Fibroblast of mammary gland (primary cell): ENCODE measurements at regions not wholly inside any gene's neighbourhood (a gene's known extent, or its start where the extent isn't known, plus 50 kb on each side); places are given as distances from the start of the nearest gene placed in this dataset.
A peak's percentile ranks its signal among the peaks of the same experiment; 100 is the strongest.
"Not testable (repeated sequence)": the region's sequence is repeated elsewhere in the genome, so short reads cannot be mapped to it uniquely, and the experiment has no call there.

Source experiments
- DNase-seq: peaks from one replicate; pipeline ENCODE4 v3.0.0-alpha.2; 2010; ENCODE audit warnings: low read depth
- H3K4me3 ChIP-seq: 2 replicates; pipeline ENCODE4 v1.5.1; 2011; ENCODE audit warnings: low read depth, mild to moderate bottlenecking, low read length, moderate library complexity; ENCODE audit not compliant: control insufficient read depth
- TF ChIP-seq, protein P1 (sequence below): conservative IDR thresholded peaks from 2 replicates; pipeline ENCODE4 v1.5.1; 2011; ENCODE audit warnings: low read depth, low read length, inconsistent platforms; ENCODE audit not compliant: control insufficient read depth, insufficient read depth

GRCh38 chr4:11663114-11663513, 234.4 kb upstream of the HS3ST1 start:
- no peak for DNase-seq
- no peak overlapping the region for H3K4me3 ChIP-seq
- TF ChIP-seq, protein P1, sequence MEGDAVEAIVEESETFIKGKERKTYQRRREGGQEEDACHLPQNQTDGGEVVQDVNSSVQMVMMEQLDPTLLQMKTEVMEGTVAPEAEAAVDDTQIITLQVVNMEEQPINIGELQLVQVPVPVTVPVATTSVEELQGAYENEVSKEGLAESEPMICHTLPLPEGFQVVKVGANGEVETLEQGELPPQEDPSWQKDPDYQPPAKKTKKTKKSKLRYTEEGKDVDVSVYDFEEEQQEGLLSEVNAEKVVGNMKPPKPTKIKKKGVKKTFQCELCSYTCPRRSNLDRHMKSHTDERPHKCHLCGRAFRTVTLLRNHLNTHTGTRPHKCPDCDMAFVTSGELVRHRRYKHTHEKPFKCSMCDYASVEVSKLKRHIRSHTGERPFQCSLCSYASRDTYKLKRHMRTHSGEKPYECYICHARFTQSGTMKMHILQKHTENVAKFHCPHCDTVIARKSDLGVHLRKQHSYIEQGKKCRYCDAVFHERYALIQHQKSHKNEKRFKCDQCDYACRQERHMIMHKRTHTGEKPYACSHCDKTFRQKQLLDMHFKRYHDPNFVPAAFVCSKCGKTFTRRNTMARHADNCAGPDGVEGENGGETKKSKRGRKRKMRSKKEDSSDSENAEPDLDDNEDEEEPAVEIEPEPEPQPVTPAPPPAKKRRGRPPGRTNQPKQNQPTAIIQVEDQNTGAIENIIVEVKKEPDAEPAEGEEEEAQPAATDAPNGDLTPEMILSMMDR = no peak

- peak; percentile 35 for DNase-seq
- no peak overlapping the region for H3K4me3 ChIP-seq
- TF ChIP-seq, protein P1 = no peak
Measured at GRCh38 chr4:11650801-11651596, 222.3 kb upstream of the HS3ST1 start.

DNA sequence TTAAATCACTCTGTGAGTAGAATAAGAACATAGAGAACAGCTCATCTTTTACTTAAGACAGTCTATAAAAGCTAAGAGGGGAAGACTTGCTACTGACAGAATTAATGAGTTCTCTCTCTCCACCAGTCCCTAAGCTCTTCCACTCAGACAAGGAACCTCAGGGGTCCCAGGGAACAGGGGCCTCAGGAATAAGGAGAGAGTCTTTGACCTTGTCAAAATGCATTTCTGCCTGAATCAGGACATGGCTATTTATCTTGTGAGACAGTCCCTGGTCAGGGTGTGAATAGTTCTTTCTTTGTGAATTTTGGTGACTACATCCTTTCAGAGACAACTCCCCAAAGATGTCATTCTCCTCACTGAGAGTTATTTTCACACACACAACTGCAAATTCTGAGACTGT, 218.7 kb upstream of the HS3ST1 start:
- H3K4me3 ChIP-seq = no peak overlapping the region
- no peak for DNase-seq
- TF ChIP-seq, protein P1 = no peak

GRCh38 chr4:11643081-11643480, 214.4 kb upstream of the HS3ST1 start:
- not testable (repeated sequence) for H3K4me3 ChIP-seq
- DNase-seq = peak; percentile 45

DNA sequence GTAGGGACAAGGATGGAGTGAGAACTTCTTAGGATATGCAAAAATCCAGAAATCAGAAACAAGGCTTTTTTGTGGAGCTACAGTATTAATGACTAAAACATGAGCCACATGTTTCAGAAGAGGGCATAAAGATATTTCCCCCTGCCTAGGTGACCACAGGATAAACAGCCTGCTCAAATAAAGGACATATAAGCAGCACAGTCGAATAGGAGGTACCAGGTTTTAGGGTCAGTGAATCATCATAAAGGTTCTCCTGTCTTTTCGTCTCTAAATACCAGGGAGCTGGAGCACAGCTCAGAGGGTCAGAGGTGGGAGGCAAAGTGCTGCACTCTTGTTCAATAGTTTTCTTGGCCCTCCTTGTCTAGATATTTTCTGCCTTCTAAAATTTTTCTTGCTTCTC, 211.9 kb upstream of the HS3ST1 start:
- TF ChIP-seq, protein P1 = no peak
- DNase-seq = no peak
- no peak overlapping the region for H3K4me3 ChIP-seq

DNA sequence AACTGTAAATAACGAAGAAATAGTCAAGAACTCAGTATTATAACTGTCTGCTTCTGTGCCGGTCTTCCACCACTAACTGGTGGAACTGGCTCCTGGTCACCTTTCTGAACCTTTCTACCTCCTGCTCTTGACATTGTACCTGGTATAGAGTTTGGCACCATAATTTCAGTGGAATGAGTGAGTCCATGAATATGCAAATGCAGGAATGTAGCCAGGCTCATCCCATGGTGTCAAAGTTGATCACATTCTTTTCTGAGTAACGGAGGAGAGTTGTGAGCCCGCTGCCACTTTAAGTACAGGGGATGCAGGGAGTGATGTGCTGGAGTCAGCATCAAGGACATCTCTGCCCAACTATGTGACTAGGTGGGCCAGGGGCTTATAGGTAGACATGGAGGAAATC, 207.9 kb upstream of the HS3ST1 start:
- DNase-seq = no peak
- H3K4me3 ChIP-seq = no peak overlapping the region
- TF ChIP-seq, protein P1 = no peak

GRCh38 chr4:11636031-11636430, 207.3 kb upstream of the HS3ST1 start:
- TF ChIP-seq, protein P1 = no peak
- H3K4me3 ChIP-seq = no peak overlapping the region
- no peak for DNase-seq
